T follicular helper cell (primary cell): ENCODE measurements at regions not wholly inside any gene's neighbourhood (a gene's known extent, or its start where the extent isn't known, plus 50 kb on each side); places are given as distances from the start of the nearest gene placed in this dataset.

Experiments
- DNase-seq: peaks from one replicate; pipeline ENCODE4 v3.0.0-alpha.2; 2020; ENCODE audit warnings: low read depth

DNA sequence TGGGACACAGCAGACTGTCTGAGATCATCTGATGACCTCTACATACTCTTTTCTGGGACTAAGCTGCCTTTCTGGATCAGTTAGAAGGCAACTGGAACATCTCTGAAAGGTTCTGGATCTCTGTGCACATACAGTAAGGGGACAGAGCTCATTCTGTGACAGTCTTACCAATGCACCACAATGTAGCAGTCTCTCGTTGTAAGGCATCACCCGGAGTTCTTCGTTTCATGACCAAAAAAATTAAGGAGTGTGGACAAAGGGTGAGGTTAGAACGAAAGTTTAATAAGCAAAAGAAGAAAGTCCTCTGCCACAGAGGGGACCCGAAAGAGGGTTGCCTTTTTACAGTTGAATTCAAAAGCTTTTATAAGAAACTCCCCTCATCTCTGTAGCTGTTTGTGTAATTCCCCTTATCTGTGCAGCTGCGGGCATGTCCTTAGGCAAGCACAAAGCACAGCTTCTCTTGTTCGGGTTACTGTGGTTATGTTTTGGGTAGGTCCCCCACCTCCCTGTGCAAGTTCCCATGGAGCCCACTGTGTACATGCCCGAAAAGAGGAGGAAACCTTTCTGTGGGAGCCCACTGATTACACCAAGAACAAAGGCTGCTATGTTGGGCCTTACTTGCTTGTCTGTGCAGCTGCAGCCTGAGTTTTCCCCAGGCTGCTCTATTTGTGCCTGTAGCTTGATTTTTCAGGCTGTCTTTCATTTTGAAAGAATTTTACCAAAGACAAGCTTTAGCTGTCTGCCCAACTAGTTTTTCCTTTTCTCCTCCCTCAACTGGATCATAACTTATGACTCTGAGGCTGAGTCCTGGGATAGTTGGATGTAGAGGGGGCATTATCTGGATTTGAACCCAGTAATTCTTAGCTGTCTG lies 53.1 kb upstream of the CACNA1E start:
- no peak for DNase-seq
